Heart left ventricle (tissue), 13 donors: ENCODE measurements at regions not wholly inside any gene's neighbourhood (a gene's known extent, or its start where the extent isn't known, plus 50 kb on each side); places are given as distances from the start of the nearest gene placed in this dataset.

ENCODE experiments used
- CTCF ChIP-seq, 12 donors: fragments of 200-600 bp; sonication (generic) in 4 of 12; IDR thresholded peaks; one replicate each; pipeline versions ENCODE4 v1.5.0 to v1.8.0; 2018 to 2022; ENCODE audit warnings: antibody characterized with exemption in 12 of 12, mild to moderate bottlenecking in 5 of 12
- POLR2A ChIP-seq, 2 donors: fragments of 450-650 bp; IDR thresholded peaks; one replicate each; pipeline ENCODE4 v1.6.1; 2017; ENCODE audit warnings: antibody characterized with exemption in 2 of 2, mild to moderate bottlenecking in 2 of 2, moderate library complexity in 2 of 2
- donor health status: ischemic (EF 13 %, LVEDD 7.1; RV severe dilation, severe dysfunction).
- donor health status: DM: no; HTN: yes; CAD: no.
- donor health status: DM: no; HTN: no; CAD: no.
- donor health status: ischemic (EF 25% LVEDD 6.9; RV normal size, moderate dysfunction).
- donor health status: ischemic (EF 25% LVEDD 5.7; RV mildly dilated, moderate dysfunction).
- donor health status: ischemic (EF 35%, LVEDD 5.7; RV mildly dilated, moderate dysfunction).
- donor health status: nonischemic (EF 11% LVEDD 7.7; RV severe dilation, severe dysfunction).
- donor health status: DM: yes; HTN: yes; CAD: no.
- donor health status: PGD.
- donor health status: ischemic (EF 29% LVEDD 5.4; RV normal size, mild dysfunction).
- donor health status: nonischemic (EF 23%, LVEDD 6.1; RV moderate dilation, normal function).

DNA sequence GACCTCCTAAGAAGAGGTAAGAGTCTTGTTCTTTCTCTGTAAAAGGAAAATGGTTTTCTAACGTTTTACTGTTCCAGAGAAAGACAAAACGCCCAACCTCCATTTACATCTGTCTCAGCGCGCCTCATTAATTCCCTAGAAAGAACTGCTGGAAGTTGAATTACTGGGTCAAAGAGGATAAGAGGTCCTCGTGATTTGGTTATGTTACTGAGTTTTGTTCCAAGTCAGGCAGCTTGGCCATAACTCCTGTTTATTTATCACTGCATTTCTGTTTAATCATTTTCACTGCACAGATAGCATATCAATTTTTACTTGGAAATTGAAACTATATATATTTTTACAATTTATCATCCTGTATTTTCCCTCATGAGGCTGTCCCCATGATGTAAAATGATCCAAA is 112.9 kb upstream of the PEG3 start:
- TF ChIP-seq CTCF (IDR thresholded peaks at IDR 0.05): no peak
- TF ChIP-seq POLR2A (IDR thresholded peaks at IDR 0.05): no peak
